MM.1S (cell line): ENCODE measurements at regions not wholly inside any gene's neighbourhood (a gene's known extent, or its start where the extent isn't known, plus 50 kb on each side); places are given as distances from the start of the nearest gene placed in this dataset.
"Not testable (repeated sequence)": the region's sequence is repeated elsewhere in the genome, so short reads cannot be mapped to it uniquely, and the experiment has no call there.

Source experiments
- DNase-seq: peaks from one replicate; pipeline ENCODE4 v3.0.0-alpha.2; 2015
- H2AFZ ChIP-seq: fragments of 300-600 bp; sonication (generic); 2 replicates; pipeline ENCODE4 v1.6.0; 2016; ENCODE audit warnings: antibody characterized with exemption, low read length
- H3F3A ChIP-seq: fragments of 300-600 bp; sonication (generic); 2 replicates; pipeline ENCODE4 v1.6.1; 2016; ENCODE audit warnings: mild to moderate bottlenecking, antibody characterized with exemption, low read length, moderate library complexity, mixed read lengths; ENCODE audit not compliant: insufficient read depth
- H3K27ac ChIP-seq: fragments of 300-600 bp; sonication (generic); 2 replicates; pipeline ENCODE4 v1.5.1; 2016; ENCODE audit warnings: mild to moderate bottlenecking, low read length
- H3K27me3 ChIP-seq: fragments of 300-600 bp; sonication (generic); replicated peaks from 2 replicates; pipeline ENCODE4 v1.6.0; 2016; ENCODE audit warnings: low read length; ENCODE audit not compliant: insufficient read depth
- H3K36me3 ChIP-seq: fragments of 300-600 bp; sonication (generic); replicated peaks from 2 replicates; pipeline ENCODE4 v1.6.1; 2016; ENCODE audit warnings: mild to moderate bottlenecking, low read length, mixed read lengths; ENCODE audit not compliant: insufficient read depth
- H3K4me1 ChIP-seq: fragments of 300-600 bp; sonication (generic); 2 replicates; pipeline ENCODE4 v1.6.1; 2016; ENCODE audit warnings: low read length, mixed read lengths
- H3K4me2 ChIP-seq: fragments of 300-600 bp; sonication (generic); 2 replicates; pipeline ENCODE4 v1.6.0; 2016; ENCODE audit warnings: low read depth, low read length
- H3K4me3 ChIP-seq: fragments of 300-600 bp; sonication (generic); 2 replicates; pipeline ENCODE4 v1.5.1; 2016; ENCODE audit warnings: low read length, mixed read lengths
- H3K79me2 ChIP-seq: fragments of 300-600 bp; sonication (generic); 2 replicates; pipeline ENCODE4 v1.6.1; 2016; ENCODE audit warnings: mixed run types, low read length, mixed read lengths
- H3K9ac ChIP-seq: fragments of 300-600 bp; sonication (generic); 2 replicates; pipeline ENCODE4 v1.6.1; 2016; ENCODE audit warnings: low read length, mixed read lengths
- H3K9me2 ChIP-seq: fragments of 300-600 bp; sonication (generic); replicated peaks from 2 replicates; pipeline ENCODE4 v1.6.1; 2016; ENCODE audit warnings: mild to moderate bottlenecking, low read length, mixed read lengths; ENCODE audit not compliant: insufficient read depth
- H3K9me3 ChIP-seq: fragments of 300-600 bp; sonication (generic); replicated peaks from 2 replicates; pipeline ENCODE4 v1.6.1; 2016; ENCODE audit warnings: mild to moderate bottlenecking, low read length, mixed read lengths; ENCODE audit not compliant: insufficient read depth
- H4K20me1 ChIP-seq: fragments of 300-600 bp; sonication (generic); 2 replicates; pipeline ENCODE4 v1.6.1; 2016; ENCODE audit warnings: mild to moderate bottlenecking, low read length, moderate library complexity, mixed read lengths; ENCODE audit not compliant: insufficient read depth
- CTCF ChIP-seq: fragments of 300-600 bp; sonication (generic); IDR thresholded peaks from 2 replicates; pipeline ENCODE4 v1.5.1; 2016; ENCODE audit warnings: antibody characterized with exemption, low read length, mixed read lengths
- EZH2 ChIP-seq: fragments of 300-600 bp; sonication (generic); optimal IDR thresholded peaks from 2 replicates; pipeline ENCODE3; 2017; ENCODE audit warnings: low read depth, mild to moderate bottlenecking, antibody characterized with exemption, low read length, mixed read lengths
- EZH2phosphoT487 ChIP-seq: fragments of 300-600 bp; sonication (generic); IDR thresholded peaks from 2 replicates; pipeline ENCODE4 v1.6.1; 2018; ENCODE audit warnings: antibody characterized with exemption, low read length

GRCh38 chr3:26029321-26029720 lies 239.4 kb downstream of the OXSM start:
- Histone ChIP-seq H3K4me2 (no peak overlapping the region), H3K79me2 (no peaks in the 10 kb centered on the region), H3F3A (no peaks in the 10 kb centered on the region), H3K27ac (no peak overlapping the region), H3K9me2 (no peaks in the 10 kb centered on the region), H3K4me3 (no peak overlapping the region), H3K4me1 (no peaks in the 10 kb centered on the region), H3K9me3 (no peaks in the 10 kb centered on the region), H4K20me1 (no peaks in the 10 kb centered on the region), H2AFZ (no peak overlapping the region), H3K27me3 (no peaks in the 10 kb centered on the region), H3K36me3 (no peaks in the 10 kb centered on the region), H3K9ac (no peak overlapping the region)
- TF ChIP-seq EZH2 (no peak), EZH2phosphoT487 (no peak), CTCF (no peak)
- no peak for DNase-seq

DNA sequence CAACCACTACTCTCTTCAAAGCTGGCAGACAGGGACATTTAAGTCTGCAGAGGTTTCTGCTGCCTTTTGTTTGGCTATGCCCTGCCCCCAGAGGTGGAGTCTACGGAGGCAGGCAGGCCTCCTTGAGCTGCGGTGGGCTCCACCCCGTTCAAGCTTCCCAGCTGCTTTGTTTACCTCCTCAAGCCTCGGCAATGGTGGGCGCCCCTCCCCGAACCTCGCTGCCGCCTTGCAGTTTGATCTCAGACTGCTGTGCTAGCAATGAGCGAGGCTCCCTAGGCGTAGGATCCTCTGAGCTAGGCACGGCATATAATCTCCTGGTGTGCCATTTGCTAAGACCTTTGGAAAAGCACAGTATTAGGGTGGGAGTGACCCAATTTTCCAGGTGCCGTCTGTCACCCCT lies 252.2 kb downstream of the OXSM start:
- H3K9me3 ChIP-seq, H3F3A ChIP-seq, H3K4me3 ChIP-seq, H3K27ac ChIP-seq, H3K9me2 ChIP-seq, H3K36me3 ChIP-seq, H3K4me1 ChIP-seq, H4K20me1 ChIP-seq, DNase-seq, H3K79me2 ChIP-seq, H3K9ac ChIP-seq, H3K4me2 ChIP-seq, H3K27me3 ChIP-seq, H2AFZ ChIP-seq: not testable (repeated sequence)

DNA sequence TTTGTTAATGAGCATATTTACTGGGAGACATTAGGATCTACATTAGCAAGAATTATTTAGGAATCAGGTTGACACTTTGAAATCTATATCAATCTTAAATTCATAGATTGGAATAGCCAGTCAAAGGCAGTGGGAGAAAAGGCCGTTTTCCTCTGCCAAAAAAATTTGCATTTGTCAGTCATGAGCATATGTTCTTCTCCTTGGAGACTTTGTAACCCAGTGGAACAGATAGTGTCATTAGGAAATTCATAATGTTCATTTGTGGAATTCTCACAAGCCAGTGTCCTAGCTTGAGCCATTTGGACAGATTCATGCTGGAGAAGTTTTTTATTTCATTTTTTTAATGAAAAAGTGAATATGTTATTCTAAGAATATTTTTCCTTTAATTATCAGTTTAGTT lies 260.1 kb downstream of the OXSM start:
- no peaks in the 10 kb centered on the region for H3F3A ChIP-seq
- no peaks in the 10 kb centered on the region for H3K27me3 ChIP-seq
- no peak overlapping the region for H3K4me2 ChIP-seq
- H3K27ac ChIP-seq: no peak overlapping the region
- no peak for DNase-seq
- H3K79me2 ChIP-seq: no peaks in the 10 kb centered on the region
- H3K9me3 ChIP-seq: no peaks in the 10 kb centered on the region
- no peaks in the 10 kb centered on the region for H3K36me3 ChIP-seq
- no peaks in the 10 kb centered on the region for H3K9me2 ChIP-seq
- no peaks in the 10 kb centered on the region for H3K4me1 ChIP-seq
- H3K4me3 ChIP-seq: no peak overlapping the region
- H3K9ac ChIP-seq: no peak overlapping the region
- no peaks in the 10 kb centered on the region for H4K20me1 ChIP-seq
- no peak overlapping the region for H2AFZ ChIP-seq
- TF ChIP-seq CTCF: no peak
- no peak for TF ChIP-seq EZH2phosphoT487
- TF ChIP-seq EZH2: no peak

DNA sequence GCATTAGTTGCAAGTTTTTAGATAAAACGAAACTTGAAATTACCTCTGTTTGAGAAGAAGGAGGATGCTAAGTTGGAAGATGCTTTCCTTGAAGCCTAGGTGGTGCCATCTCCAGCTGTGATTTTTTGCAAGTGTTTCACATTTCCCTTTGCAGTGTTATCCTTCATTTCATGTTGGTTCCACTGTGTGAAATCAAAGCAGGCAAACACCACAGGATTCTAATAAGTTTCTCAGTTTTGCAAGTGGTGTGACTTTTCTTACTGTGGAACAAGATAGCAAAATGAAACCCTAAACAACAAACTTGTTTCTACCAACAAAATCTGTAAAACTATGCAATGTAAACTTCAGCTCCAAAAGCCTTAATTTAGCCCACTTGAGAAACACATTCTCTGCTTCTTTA lies 260.9 kb downstream of the OXSM start:
- H4K20me1 ChIP-seq: no peaks in the 10 kb centered on the region
- no peaks in the 10 kb centered on the region for H3K36me3 ChIP-seq
- no peaks in the 10 kb centered on the region for H3K79me2 ChIP-seq
- H3K9me3 ChIP-seq: no peaks in the 10 kb centered on the region
- no peak overlapping the region for H3K4me2 ChIP-seq
- H3K4me3 ChIP-seq: no peak overlapping the region
- H2AFZ ChIP-seq: no peak overlapping the region
- H3K27ac ChIP-seq: no peak overlapping the region
- DNase-seq: no peak
- no peaks in the 10 kb centered on the region for H3K9me2 ChIP-seq
- no peak for TF ChIP-seq CTCF
- no peak for TF ChIP-seq EZH2phosphoT487
- TF ChIP-seq EZH2: no peak
- H3F3A ChIP-seq: no peaks in the 10 kb centered on the region
- no peaks in the 10 kb centered on the region for H3K4me1 ChIP-seq
- H3K9ac ChIP-seq: no peak overlapping the region
- no peaks in the 10 kb centered on the region for H3K27me3 ChIP-seq
